Caco-2 (cell line): ENCODE measurements at regions not wholly inside any gene's neighbourhood (a gene's known extent, or its start where the extent isn't known, plus 50 kb on each side); places are given as distances from the start of the nearest gene placed in this dataset.

ENCODE experiments used
- BruUV-seq: library from RNA; stranded (reverse); fragments of 400-500 nt; replicated peaks from 2 replicates; lab custom pipeline; 2021; lab: Mats Ljungman, UMichigan
- CTCF ChIA-PET: fragments of 300-600 bp; sonication (Branson Sonifier 250); formaldehyde crosslinking; loops from one replicate; lab custom pipeline; 2022; ENCODE audit warnings: antibody characterized with exemption; lab: Charles Lee
- POLR2A ChIA-PET: fragments of 300-600 bp; sonication (Branson Sonifier 250); formaldehyde crosslinking; loops from one replicate; lab custom pipeline; 2022; ENCODE audit warnings: antibody characterized with exemption; lab: Charles Lee
- DNase-seq, 2 experiments: peaks; one replicate each; pipeline versions ENCODE4 v3.0.0 to v3.0.0-alpha.2; 2020 to 2022
- H3K27me3 ChIP-seq: replicated peaks from 2 replicates; pipeline ENCODE4 v1.6.0; 2011; ENCODE audit warnings: low read length; ENCODE audit not compliant: control insufficient read depth, insufficient read depth
- H3K36me3 ChIP-seq: 2 replicates; pipeline ENCODE4 v1.5.1; 2011; ENCODE audit warnings: low read length; ENCODE audit not compliant: control insufficient read depth, insufficient read depth
- H3K4me1 ChIP-seq: fragments of 250-450 bp; sonication (Bioruptor Pico); 2 replicates; pipeline ENCODE4 v1.5.1; 2020; ENCODE audit warnings: mild to moderate bottlenecking
- H3K4me3 ChIP-seq: 2 replicates; pipeline ENCODE4 v1.5.1; 2011; ENCODE audit warnings: low read depth, mild to moderate bottlenecking, control low read depth, low read length
- H3K9me3 ChIP-seq: fragments of 250-450 bp; sonication (Bioruptor Pico); 2 replicates; pipeline ENCODE4 v1.5.1; 2020; ENCODE audit warnings: mild to moderate bottlenecking, moderate library complexity
- H3K27ac Mint-ChIP-seq: one replicate; pipeline ENCODE4 v1.8.0; 2022; ENCODE audit warnings: mixed read lengths; ENCODE audit not compliant: unreplicated experiment
- H3K27me3 Mint-ChIP-seq: one replicate; pipeline ENCODE4 v1.8.0; 2022; ENCODE audit warnings: mixed read lengths; ENCODE audit not compliant: insufficient read depth, unreplicated experiment
- H3K36me3 Mint-ChIP-seq: one replicate; pipeline ENCODE4 v1.8.0; 2022; ENCODE audit warnings: mild to moderate bottlenecking, mixed read lengths; ENCODE audit not compliant: insufficient read depth, unreplicated experiment
- H3K4me1 Mint-ChIP-seq: one replicate; pipeline ENCODE4 v1.8.0; 2022; ENCODE audit warnings: low read depth, mixed read lengths; ENCODE audit not compliant: unreplicated experiment
- H3K4me3 Mint-ChIP-seq: one replicate; pipeline ENCODE4 v1.8.0; 2022; ENCODE audit warnings: mild to moderate bottlenecking, moderate library complexity, mixed read lengths; ENCODE audit not compliant: unreplicated experiment
- H3K9me3 Mint-ChIP-seq: one replicate; pipeline ENCODE4 v1.8.0; 2022; ENCODE audit warnings: mixed read lengths; ENCODE audit not compliant: unreplicated experiment
- CTCF ChIP-seq, 2 experiments: fragments of 200-600 bp in 1 of 2; IDR thresholded peaks; 1 replicate in 1 of 2; 2 replicates in 1 of 2; pipeline versions ENCODE4 v1.5.1 to v1.8.0; 2011 to 2022; ENCODE audit warnings: antibody characterized with exemption in 1 of 2, control low read depth in 1 of 2, inconsistent platforms in 1 of 2, low read depth in 1 of 2, low read length in 1 of 2, mild to moderate bottlenecking in 1 of 2, moderate library complexity in 1 of 2; ENCODE audit not compliant: insufficient read depth in 1 of 2, severe bottlenecking in 1 of 2, unreplicated experiment in 1 of 2
- intact Hi-C: fragments of 100-400 bp; cut with micrococcal nuclease; formaldehyde crosslinking; loops from one replicate; pipeline ENCODE4 v1.10.0; 2022; ENCODE audit not compliant: unreplicated experiment

GRCh38 chr7:12779947-12780346 lies 92.5 kb downstream of the ARL4A start:
- Mint-ChIP-seq H3K4me3 (no peak overlapping the region), H3K36me3 (no peaks in the 10 kb centered on the region), H3K27me3 (no peaks in the 10 kb centered on the region), H3K9me3 (no peaks in the 10 kb centered on the region), H3K4me1 (no peaks in the 10 kb centered on the region), H3K27ac (no peak overlapping the region)
- no TSS peak for BruUV-seq
- H3K9me3 ChIP-seq = no peaks in the 10 kb centered on the region
- DNase-seq = no peak
- H3K27me3 ChIP-seq = no peaks in the 10 kb centered on the region
- CTCF ChIA-PET = no interaction called here
- no peaks in the 10 kb centered on the region for H3K36me3 ChIP-seq
- POLR2A ChIA-PET = no interaction called here
- no peak overlapping the region for H3K4me3 ChIP-seq
- intact Hi-C loops = no loop called here
- no peak for TF ChIP-seq CTCF (IDR thresholded peaks at IDR 0.05; ENCODE audit: insufficient read depth in 1 of 2, low read depth in 1 of 2, low read length in 1 of 2, severe bottlenecking in 1 of 2, unreplicated experiment in 1 of 2)
- H3K4me1 ChIP-seq = no peaks in the 10 kb centered on the region

DNA sequence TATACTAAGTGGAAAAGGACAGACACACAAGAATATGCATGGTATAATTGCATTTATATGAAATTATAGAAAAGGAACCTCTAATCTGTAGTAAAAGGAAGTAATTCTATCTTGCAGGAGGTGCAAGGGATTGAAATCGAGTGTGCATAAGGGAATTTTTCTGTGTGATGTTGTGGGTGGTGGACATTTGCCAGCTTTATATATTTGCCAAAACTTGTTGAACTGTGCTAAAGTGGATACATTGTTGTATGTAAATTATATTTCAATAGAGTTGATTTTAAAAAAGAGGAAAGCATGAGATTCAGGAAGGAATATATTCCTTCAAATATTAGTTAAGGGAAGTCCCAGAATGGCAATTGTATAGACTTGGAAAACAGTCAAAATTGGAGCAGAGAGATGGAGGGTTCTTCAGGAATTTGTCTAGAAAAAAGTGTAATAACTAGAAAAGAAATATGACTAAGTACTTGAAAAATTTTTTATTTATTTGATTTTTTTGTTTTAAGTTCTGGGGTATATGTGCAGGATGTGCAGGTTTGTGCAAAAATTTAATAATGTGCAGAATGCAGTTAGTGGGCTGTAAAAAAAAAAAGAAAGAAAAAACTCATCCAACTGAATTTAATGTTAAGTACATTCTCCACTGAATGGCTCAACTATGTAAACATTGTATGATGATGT lies 96.1 kb downstream of the ARL4A start:
- no peaks in the 10 kb centered on the region for H3K4me1 Mint-ChIP-seq
- no peak overlapping the region for H3K4me3 ChIP-seq
- H3K36me3 Mint-ChIP-seq = no peaks in the 10 kb centered on the region
- H3K4me3 Mint-ChIP-seq = no peak overlapping the region
- no peaks in the 10 kb centered on the region for H3K27me3 Mint-ChIP-seq
- intact Hi-C loops = no loop called here
- CTCF ChIA-PET = no interaction called here
- no peaks in the 10 kb centered on the region for H3K9me3 ChIP-seq
- H3K27ac Mint-ChIP-seq = no peak overlapping the region
- H3K9me3 Mint-ChIP-seq = no peaks in the 10 kb centered on the region
- no peak for DNase-seq
- H3K27me3 ChIP-seq = no peaks in the 10 kb centered on the region
- H3K36me3 ChIP-seq = no peaks in the 10 kb centered on the region
- TF ChIP-seq CTCF (IDR thresholded peaks at IDR 0.05; ENCODE audit: insufficient read depth in 1 of 2, low read depth in 1 of 2, low read length in 1 of 2, severe bottlenecking in 1 of 2, unreplicated experiment in 1 of 2) = no peak
- BruUV-seq = no TSS peak
- H3K4me1 ChIP-seq = no peaks in the 10 kb centered on the region
- POLR2A ChIA-PET = no interaction called here

GRCh38 chr7:12785473-12785872 lies 98.0 kb downstream of the ARL4A start:
- TF ChIP-seq CTCF (IDR thresholded peaks at IDR 0.05; ENCODE audit: insufficient read depth in 1 of 2, low read depth in 1 of 2, low read length in 1 of 2, severe bottlenecking in 1 of 2, unreplicated experiment in 1 of 2) = no peak
- no peaks in the 10 kb centered on the region for H3K9me3 ChIP-seq
- ChIA-PET POLR2A (interaction anchor here (0.6 kb wide), 1 partner anchor 70 kb away, joined by 3 read pairs; no protein-coding TSS in a partner anchor), CTCF (no interaction called here)
- BruUV-seq = no TSS peak
- H3K4me3 Mint-ChIP-seq = no peak overlapping the region
- H3K27me3 Mint-ChIP-seq = no peaks in the 10 kb centered on the region
- no peak overlapping the region for H3K4me3 ChIP-seq
- no peaks in the 10 kb centered on the region for H3K9me3 Mint-ChIP-seq
- intact Hi-C loops = no loop called here
- H3K36me3 Mint-ChIP-seq = no peaks in the 10 kb centered on the region
- H3K4me1 ChIP-seq = no peaks in the 10 kb centered on the region
- H3K36me3 ChIP-seq = no peaks in the 10 kb centered on the region
- no peak for DNase-seq
- no peak overlapping the region for H3K27ac Mint-ChIP-seq
- no peaks in the 10 kb centered on the region for H3K27me3 ChIP-seq
- no peaks in the 10 kb centered on the region for H3K4me1 Mint-ChIP-seq
